IMR-90 (cell line): ENCODE measurements at regions not wholly inside any gene's neighbourhood (a gene's known extent, or its start where the extent isn't known, plus 50 kb on each side); places are given as distances from the start of the nearest gene placed in this dataset.

Source experiments
- ATAC-seq: fragments of 200-7000 bp; cut with Tn5 transposase; 2 replicates; pipeline ENCODE4 v1.9.1; 2020; ENCODE audit warnings: low read depth, mild to moderate bottlenecking, moderate library complexity
- BruUV-seq: library from RNA; stranded (reverse); fragments of 400-500 nt; replicated peaks from 2 replicates; lab custom pipeline; 2021; lab: Mats Ljungman, UMichigan
- CTCF ChIA-PET: fragments of 300-600 bp; formaldehyde crosslinking; extraction: SDS; loops from one replicate; lab custom pipeline; 2021; ENCODE audit warnings: antibody characterized with exemption; lab: Yijun Ruan, JAX
- POLR2A ChIA-PET: fragments of 300-600 bp; sonication (Branson Sonifier 250); formaldehyde crosslinking; loops from one replicate; lab custom pipeline; 2022; ENCODE audit warnings: antibody characterized with exemption; ENCODE audit not compliant: unreplicated experiment; lab: Charles Lee
- DNase-seq: peaks from one replicate; pipeline ENCODE4 v3.0.0; 2013
- H2AFZ ChIP-seq: replicated peaks from 2 replicates; pipeline ENCODE3; 2013; ENCODE audit warnings: low read length, mild to moderate bottlenecking; ENCODE audit not compliant: poor library complexity
- H2AK5ac ChIP-seq: 2 replicates; pipeline ENCODE4 v1.6.1; 2013; ENCODE audit warnings: low read depth, low read length, inconsistent platforms
- H2AK9ac ChIP-seq: replicated peaks from 2 replicates; pipeline ENCODE3; 2013; ENCODE audit warnings: mild to moderate bottlenecking, low read depth, low read length, moderate library complexity; ENCODE audit not compliant: poor library complexity
- H2BK120ac ChIP-seq: 2 replicates; pipeline ENCODE4 v1.6.1; 2013; ENCODE audit warnings: low read depth, low read length, inconsistent platforms
- H2BK15ac ChIP-seq: 3 replicates; pipeline ENCODE4 v1.6.1; 2013; ENCODE audit warnings: low read depth, low read length, inconsistent platforms
- H2BK20ac ChIP-seq: 2 replicates; pipeline ENCODE4 v1.6.1; 2013; ENCODE audit warnings: low read depth, mild to moderate bottlenecking, inconsistent platforms, low read length, moderate library complexity
- H2BK5ac ChIP-seq: 2 replicates; pipeline ENCODE4 v1.6.1; 2013; ENCODE audit warnings: mild to moderate bottlenecking, low read depth, low read length, inconsistent platforms; ENCODE audit not compliant: poor library complexity, severe bottlenecking
- H3K14ac ChIP-seq: replicated peaks from 2 replicates; pipeline ENCODE4 v1.6.1; 2013; ENCODE audit warnings: low read depth, low read length, inconsistent platforms
- H3K18ac ChIP-seq: 2 replicates; pipeline ENCODE4 v1.6.1; 2013; ENCODE audit warnings: low read depth, low read length, control low read depth
- H3K23ac ChIP-seq: 2 replicates; pipeline ENCODE4 v1.6.1; 2013; ENCODE audit warnings: low read depth, low read length, inconsistent platforms
- H3K27ac ChIP-seq: 2 replicates; pipeline ENCODE4 v1.5.1; 2013; ENCODE audit warnings: mild to moderate bottlenecking, control low read depth, low read length; ENCODE audit not compliant: insufficient read depth
- H3K27me3 ChIP-seq: 2 replicates; pipeline ENCODE4 v1.6.1; 2013; ENCODE audit warnings: low read length; ENCODE audit not compliant: control insufficient read depth, insufficient read depth
- H3K36me3 ChIP-seq: 2 replicates; pipeline ENCODE4 v1.6.1; 2013; ENCODE audit warnings: low read length, mixed read lengths; ENCODE audit not compliant: control insufficient read depth, insufficient read depth
- H3K4ac ChIP-seq: 2 replicates; pipeline ENCODE4 v1.6.1; 2013; ENCODE audit warnings: low read depth, low read length, inconsistent platforms
- H3K4me1 ChIP-seq: 2 replicates; pipeline ENCODE4 v1.6.1; 2013; ENCODE audit warnings: low read length, mixed read lengths; ENCODE audit not compliant: control insufficient read depth, insufficient read depth
- H3K4me2 ChIP-seq: 2 replicates; pipeline ENCODE4 v1.6.1; 2013; ENCODE audit warnings: low read depth, mild to moderate bottlenecking, control low read depth, low read length, moderate library complexity
- H3K4me3 ChIP-seq: 2 replicates; pipeline ENCODE4 v1.5.1; 2013; ENCODE audit warnings: low read depth, mild to moderate bottlenecking, control low read depth, low read length, moderate library complexity; ENCODE audit not compliant: insufficient read depth
- H3K56ac ChIP-seq: 2 replicates; pipeline ENCODE4 v1.6.1; 2013; ENCODE audit warnings: low read length, inconsistent platforms; ENCODE audit not compliant: insufficient read depth; ENCODE audit errors: extremely low read depth
- H3K79me1 ChIP-seq, 2 experiments: 2 replicates each; pipeline ENCODE4 v1.6.1; 2013; ENCODE audit warnings: low read length in 2 of 2, inconsistent platforms in 1 of 2, low read depth in 1 of 2
- H3K9ac ChIP-seq: 2 replicates; pipeline ENCODE4 v1.6.1; 2013; ENCODE audit warnings: low read depth, low read length, control low read depth
- H3K9me1 ChIP-seq: 2 replicates; pipeline ENCODE4 v1.6.1; 2013; ENCODE audit warnings: low read length, inconsistent platforms; ENCODE audit not compliant: insufficient read depth
- H3K9me3 ChIP-seq: 2 replicates; pipeline ENCODE4 v1.6.1; 2013; ENCODE audit warnings: low read length; ENCODE audit not compliant: control insufficient read depth, insufficient read depth
- H4K20me1 ChIP-seq: 2 replicates; pipeline ENCODE4 v1.6.1; 2013; ENCODE audit warnings: low read length, inconsistent platforms; ENCODE audit not compliant: insufficient read depth
- H4K5ac ChIP-seq: 2 replicates; pipeline ENCODE4 v1.6.1; 2013; ENCODE audit warnings: mild to moderate bottlenecking, low read depth, low read length, control low read depth
- H4K8ac ChIP-seq, 2 experiments: 2 replicates each; pipeline ENCODE4 v1.6.1; 2013; ENCODE audit warnings: low read depth in 2 of 2, low read length in 2 of 2, control low read depth in 1 of 2, inconsistent platforms in 1 of 2
- H4K91ac ChIP-seq: 2 replicates; pipeline ENCODE4 v1.6.1; 2013; ENCODE audit warnings: low read depth, low read length, inconsistent platforms; ENCODE audit not compliant: insufficient read depth
- BHLHE40 ChIP-seq: fragments of 150-350 bp; IDR thresholded peaks from 2 replicates; pipeline ENCODE4 v1.6.1; 2016; ENCODE audit warnings: mild to moderate bottlenecking, low read depth, low read length
- CEBPB ChIP-seq: IDR thresholded peaks from 2 replicates; pipeline ENCODE4 v1.6.1; 2012; ENCODE audit warnings: low read depth, low read length, improper control_type of control experiment
- CHD1 ChIP-seq: IDR thresholded peaks from 2 replicates; pipeline ENCODE4 v1.6.1; 2012; ENCODE audit warnings: low read depth, low read length, improper control_type of control experiment
- CTCF ChIP-seq: conservative IDR thresholded peaks from 2 replicates; pipeline ENCODE4 v1.5.1; 2012; ENCODE audit warnings: mild to moderate bottlenecking, low read depth, low read length, improper control_type of control experiment
- ELK1 ChIP-seq: fragments of 150-350 bp; IDR thresholded peaks from 2 replicates; pipeline ENCODE4 v1.6.1; 2016; ENCODE audit warnings: low read depth, mild to moderate bottlenecking, low read length, moderate library complexity, borderline replicate concordance
- FOS ChIP-seq: fragments of 150-350 bp; IDR thresholded peaks from 2 replicates; pipeline ENCODE4 v1.6.1; 2016; ENCODE audit warnings: low read depth, low read length
- MAFK ChIP-seq: IDR thresholded peaks from 2 replicates; pipeline ENCODE4 v1.6.1; 2012; ENCODE audit warnings: low read depth, low read length, improper control_type of control experiment
- MAZ ChIP-seq: IDR thresholded peaks from 2 replicates; pipeline ENCODE4 v1.6.1; 2012; ENCODE audit warnings: low read depth, mild to moderate bottlenecking, low read length, improper control_type of control experiment, moderate library complexity, borderline replicate concordance
- MXI1 ChIP-seq: IDR thresholded peaks from 2 replicates; pipeline ENCODE4 v1.6.1; 2012; ENCODE audit warnings: low read depth, mild to moderate bottlenecking, low read length, moderate library complexity, borderline replicate concordance
- NFE2L2 ChIP-seq: fragments of 150-350 bp; IDR thresholded peaks from 2 replicates; pipeline ENCODE4 v1.6.1; 2016; ENCODE audit warnings: low read depth, mild to moderate bottlenecking, low read length
- POLR2A ChIP-seq: IDR thresholded peaks from 2 replicates; pipeline ENCODE4 v1.6.1; 2012; ENCODE audit warnings: mild to moderate bottlenecking, low read depth, low read length
- RAD21 ChIP-seq: IDR thresholded peaks from 2 replicates; pipeline ENCODE4 v1.6.1; 2012; ENCODE audit warnings: low read length, improper control_type of control experiment
- RCOR1 ChIP-seq: IDR thresholded peaks from 2 replicates; pipeline ENCODE4 v1.6.1; 2012; ENCODE audit warnings: mild to moderate bottlenecking, low read length, improper control_type of control experiment; ENCODE audit not compliant: insufficient replicate concordance
- RFX5 ChIP-seq: IDR thresholded peaks from 2 replicates; pipeline ENCODE4 v1.8.0; 2012; ENCODE audit warnings: low read depth, mild to moderate bottlenecking, low read length, moderate library complexity
- SMC3 ChIP-seq: fragments of 150-350 bp; IDR thresholded peaks from 2 replicates; pipeline ENCODE4 v1.6.1; 2016; ENCODE audit warnings: low read depth, mild to moderate bottlenecking, antibody characterized with exemption, low read length, moderate library complexity
- USF2 ChIP-seq: fragments of 150-350 bp; IDR thresholded peaks from 2 replicates; pipeline ENCODE4 v1.6.1; 2017; ENCODE audit warnings: mild to moderate bottlenecking, antibody characterized with exemption, low read length, low read depth
- WGBS, 2 experiments: methylation state at CpG; one replicate each; pipeline versions ENCODE4 v1.1.5 to v1.1.7; 2013; ENCODE audit warnings: missing lambda C conversion rate in 2 of 2; ENCODE audit not compliant: insufficient read length in 1 of 2; ENCODE audit errors: extremely low coverage in 2 of 2; 5-methylcytosine and 5-hydroxymethylcytosine counted together
- dilution Hi-C: fragments of 300-500 bp; cut with HindIII; formaldehyde crosslinking; loops from one replicate; pipeline ENCODE4 v1.14.3; 2018; ENCODE audit warnings: low sequenced_read_pairs; ENCODE audit not compliant: unreplicated experiment
- in situ Hi-C: fragments of 300-500 bp; cut with MboI; formaldehyde crosslinking; loops from 3 replicates; pipeline ENCODE4 v1.14.3; 2019; ENCODE audit warnings: low sequenced_read_pairs, inconsistent platforms, mixed read lengths
- intact Hi-C: fragments of 100-400 bp; cut with micrococcal nuclease; formaldehyde crosslinking; loops from 2 replicates; pipeline ENCODE4 v1.10.0; 2022

- Histone ChIP-seq H3K4me2 (no peak overlapping the region), H3K36me3 (no peaks in the 10 kb centered on the region), H2BK120ac (no peak overlapping the region), H3K4me1 (no peaks in the 10 kb centered on the region), H3K79me1 (no peaks in the 10 kb centered on the region), H3K4ac (no peak overlapping the region), H4K91ac (no peak overlapping the region), H3K9ac (no peak overlapping the region), H3K27me3 (no peaks in the 10 kb centered on the region), H3K23ac (no peak overlapping the region), H2BK5ac (no peak overlapping the region), H3K27ac (no peak overlapping the region), H3K14ac (no peak overlapping the region), H3K18ac (no peak overlapping the region), H4K20me1 (no peaks in the 10 kb centered on the region), H4K5ac (no peak overlapping the region), H3K56ac (no peak overlapping the region), H2BK15ac (no peak overlapping the region), H3K4me3 (no peak overlapping the region), H3K9me3 (no peaks in the 10 kb centered on the region; the same call in 1 of the 2 replicates), H2AFZ (no peak overlapping the region), H4K8ac (no peak overlapping the region), H3K9me1 (no peaks in the 10 kb centered on the region), H2BK20ac (no peak overlapping the region), H2AK5ac (no peak overlapping the region), H2AK9ac (no peak overlapping the region)
- ChIA-PET CTCF (no interaction called here), POLR2A (no interaction called here)
- no TSS peak for BruUV-seq
- WGBS, 2 experiments = no CpG with 5 or more reads among the region's 2 CpGs
- dilution Hi-C loops = no loop called here
- ATAC-seq (no peak), DNase-seq (no peak)
- in situ Hi-C loops = no loop called here
- intact Hi-C loops = no loop called here
- TF ChIP-seq NFE2L2 = no peak
- no peak for TF ChIP-seq MAFK
- TF ChIP-seq CTCF = no peak
- TF ChIP-seq BHLHE40 = no peak
- no peak for TF ChIP-seq RCOR1
- TF ChIP-seq CEBPB = no peak
- TF ChIP-seq USF2 = no peak
- no peak for TF ChIP-seq ELK1
- TF ChIP-seq FOS = no peak
- TF ChIP-seq POLR2A = no peak
- TF ChIP-seq RAD21 = no peak
- no peak for TF ChIP-seq CHD1
- TF ChIP-seq SMC3 = no peak
- TF ChIP-seq MXI1 = no peak
- no peak for TF ChIP-seq MAZ
- no peak for TF ChIP-seq RFX5
Observed at GRCh38 chrX:94041881-94042280, 367.9 kb downstream of the FAM133A start.
